ENCODE measurements at regions not wholly inside any gene's neighbourhood (a gene's known extent, or its start where the extent isn't known, plus 50 kb on each side); places are given as distances from the start of the nearest gene placed in this dataset.

DNA sequence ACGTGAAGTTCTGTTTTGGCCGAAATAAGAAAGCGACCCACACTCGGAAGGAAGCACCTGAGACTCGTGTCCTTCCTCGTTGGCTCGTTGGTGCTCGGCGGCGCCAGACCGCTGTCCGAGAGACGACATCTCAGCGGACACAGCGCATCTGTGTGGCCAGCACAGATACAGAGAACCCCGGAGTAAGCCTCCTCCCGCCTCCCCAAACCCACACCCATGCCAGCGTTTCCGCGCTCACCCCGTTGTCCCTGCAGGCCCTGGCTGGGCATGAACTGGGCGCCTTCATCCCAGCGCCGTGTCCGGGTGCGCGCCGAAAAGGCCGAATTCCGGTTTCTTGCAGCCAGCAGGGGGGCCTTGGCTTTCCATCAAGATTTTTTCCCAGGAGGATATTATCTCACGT is 127.6 kb downstream of the SOX1 start:
- DNase-seq: no peak
- 87 to 90% (median 89%) methylated on average over 14 to 31 of the region's 31 CpGs for WGBS, 5 donors
- H3K36me3 ChIP-seq: no peaks in the 10 kb centered on the region
- no peak overlapping the region for H3K27ac ChIP-seq
- H3K4me3 ChIP-seq: no peak overlapping the region
- H3K4me1 ChIP-seq: no peaks in the 10 kb centered on the region
- TF ChIP-seq POLR2AphosphoS5 (IDR thresholded peaks at IDR 0.05): no peak
- TF ChIP-seq, protein P1, sequence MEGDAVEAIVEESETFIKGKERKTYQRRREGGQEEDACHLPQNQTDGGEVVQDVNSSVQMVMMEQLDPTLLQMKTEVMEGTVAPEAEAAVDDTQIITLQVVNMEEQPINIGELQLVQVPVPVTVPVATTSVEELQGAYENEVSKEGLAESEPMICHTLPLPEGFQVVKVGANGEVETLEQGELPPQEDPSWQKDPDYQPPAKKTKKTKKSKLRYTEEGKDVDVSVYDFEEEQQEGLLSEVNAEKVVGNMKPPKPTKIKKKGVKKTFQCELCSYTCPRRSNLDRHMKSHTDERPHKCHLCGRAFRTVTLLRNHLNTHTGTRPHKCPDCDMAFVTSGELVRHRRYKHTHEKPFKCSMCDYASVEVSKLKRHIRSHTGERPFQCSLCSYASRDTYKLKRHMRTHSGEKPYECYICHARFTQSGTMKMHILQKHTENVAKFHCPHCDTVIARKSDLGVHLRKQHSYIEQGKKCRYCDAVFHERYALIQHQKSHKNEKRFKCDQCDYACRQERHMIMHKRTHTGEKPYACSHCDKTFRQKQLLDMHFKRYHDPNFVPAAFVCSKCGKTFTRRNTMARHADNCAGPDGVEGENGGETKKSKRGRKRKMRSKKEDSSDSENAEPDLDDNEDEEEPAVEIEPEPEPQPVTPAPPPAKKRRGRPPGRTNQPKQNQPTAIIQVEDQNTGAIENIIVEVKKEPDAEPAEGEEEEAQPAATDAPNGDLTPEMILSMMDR (IDR thresholded peaks at IDR 0.05): no peak
- no peak for TF ChIP-seq EP300 (IDR thresholded peaks at IDR 0.05)
- TF ChIP-seq POLR2A (IDR thresholded peaks at IDR 0.05): no peak
- peaks cover 0 to 7% (median 3%) of the 10 kb centered on the region in 4 donors for H3K9me3 ChIP-seq
- intact Hi-C loops (cut with DNase I; ENCODE audit: low total_unique reads): no loop called here
- peaks cover 0 to 22% (median 0%) of the 10 kb centered on the region in 3 donors for H3K27me3 ChIP-seq

- H3K36me3 ChIP-seq: no peaks in the 10 kb centered on the region
- H3K27me3 ChIP-seq: peaks cover 5 to 59% (median 15%) of the 10 kb centered on the region in 3 donors
- no peak overlapping the region for H3K4me3 ChIP-seq
- 80 to 83% (median 81%) methylated on average over 15 to 17 of the region's 17 CpGs for WGBS, 5 donors
- no peak overlapping the region for H3K27ac ChIP-seq
- no peak for TF ChIP-seq POLR2A (IDR thresholded peaks at IDR 0.05)
- no peak for TF ChIP-seq EP300 (IDR thresholded peaks at IDR 0.05)
- TF ChIP-seq, protein P1 (IDR thresholded peaks at IDR 0.05): no peak
- no peak for TF ChIP-seq POLR2AphosphoS5 (IDR thresholded peaks at IDR 0.05)
- H3K4me1 ChIP-seq: no peaks in the 10 kb centered on the region
- DNase-seq: no peak
- peaks cover 0 to 3% (median under 1%) of the 10 kb centered on the region in 4 donors for H3K9me3 ChIP-seq
- intact Hi-C loops (cut with DNase I; ENCODE audit: low total_unique reads): no loop called here
Observed at GRCh38 chr13:112198396-112199010, 131.6 kb downstream of the SOX1 start.

- intact Hi-C loops (cut with DNase I; ENCODE audit: low total_unique reads): no loop called here
- no peak for DNase-seq
Observed at GRCh38 chr13:112200200-112200599, 133.3 kb downstream of the SOX1 start.

DNA sequence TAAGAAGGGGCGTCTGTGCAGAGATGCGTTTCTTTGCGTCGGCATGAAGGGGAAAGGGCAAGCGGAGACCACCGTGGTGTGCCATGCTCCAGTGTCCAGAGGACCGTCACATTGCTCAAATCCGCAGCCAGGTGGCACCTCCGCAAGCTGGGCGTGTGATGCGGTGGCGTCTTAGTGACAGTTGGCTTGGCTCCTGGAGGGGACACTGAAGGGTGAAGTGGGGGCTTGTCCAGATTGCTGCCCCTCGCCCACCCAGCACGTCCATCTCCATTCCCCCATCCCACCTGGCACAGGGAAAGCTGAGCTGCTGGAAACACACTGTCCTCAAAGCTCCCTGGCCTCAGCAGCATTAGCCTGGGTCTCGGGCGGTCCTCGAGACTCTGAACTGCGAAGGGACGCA is 135.3 kb downstream of the SOX1 start:
- Histone ChIP-seq H3K36me3 (no peaks in the 10 kb centered on the region), H3K27ac (no peak overlapping the region), H3K9me3 (no peaks in the 10 kb centered on the region), H3K27me3 (peaks cover 5 to 93% (median 33%) of the 10 kb centered on the region in 3 donors), H3K4me3 (no peak overlapping the region), H3K4me1 (peaks cover 0 to 13% (median 0%) of the 10 kb centered on the region in 4 donors)
- no peak for DNase-seq
- intact Hi-C loops (cut with DNase I; ENCODE audit: low total_unique reads): no loop called here
- TF ChIP-seq POLR2A (IDR thresholded peaks at IDR 0.05) (no peak), POLR2AphosphoS5 (IDR thresholded peaks at IDR 0.05) (no peak), EP300 (IDR thresholded peaks at IDR 0.05) (no peak)
- TF ChIP-seq, protein P1 (IDR thresholded peaks at IDR 0.05): no peak
- WGBS, 5 donors: 86 to 97% (median 91%) methylated on average over 19 of the region's 19 CpGs

More at GRCh38 chr13:112200200-112200599, 133.3 kb downstream of the SOX1 start:
- Histone ChIP-seq H3K9me3 (no peaks in the 10 kb centered on the region), H3K4me3 (no peak overlapping the region), H3K27me3 (peaks cover 5 to 76% (median 22%) of the 10 kb centered on the region in 3 donors), H3K27ac (no peak overlapping the region), H3K4me1 (peaks cover 0 to 9% (median 0%) of the 10 kb centered on the region in 4 donors), H3K36me3 (no peaks in the 10 kb centered on the region)
- 53 to 70% (median 58%) methylated on average over 10 of the region's 10 CpGs for whole genome bisulfite sequencing, 5 donors
- TF ChIP-seq POLR2A (IDR thresholded peaks at IDR 0.05): no peak
- TF ChIP-seq POLR2AphosphoS5 (IDR thresholded peaks at IDR 0.05): no peak
- TF ChIP-seq EP300 (IDR thresholded peaks at IDR 0.05): no peak
- TF ChIP-seq, protein P1 (IDR thresholded peaks at IDR 0.05): no peak
